GM23338 (cell line): ENCODE measurements at regions not wholly inside any gene's neighbourhood (a gene's known extent, or its start where the extent isn't known, plus 50 kb on each side); places are given as distances from the start of the nearest gene placed in this dataset.

ENCODE experiments used
- ATAC-seq: fragments of 200-7000 bp; cut with Tn5 transposase; 3 replicates; pipeline ENCODE4 v1.9.1; 2020
- DNase-seq: peaks from one replicate; pipeline ENCODE4 v3.0.0-alpha.2; 2015; ENCODE audit warnings: low spot score
- H2AFZ ChIP-seq: fragments of 200-600 bp; sonication (generic); 2 replicates; pipeline ENCODE4 v1.8.0; 2016; ENCODE audit warnings: antibody characterized with exemption, mild to moderate bottlenecking, moderate library complexity
- H3F3A ChIP-seq: fragments of 200-600 bp; sonication (generic); replicated peaks from 2 replicates; pipeline ENCODE4 v1.8.0; 2017; ENCODE audit warnings: antibody characterized with exemption, mixed run types, low read depth
- H3K27ac ChIP-seq: fragments of 200-600 bp; sonication (generic); 2 replicates; pipeline ENCODE4 v1.6.1; 2016; ENCODE audit warnings: low read depth
- H3K27me3 ChIP-seq: fragments of 200-600 bp; sonication (generic); 2 replicates; pipeline ENCODE4 v1.8.0; 2016; ENCODE audit warnings: mild to moderate bottlenecking, mixed run types, moderate library complexity; ENCODE audit not compliant: insufficient read depth
- H3K36me3 ChIP-seq: fragments of 200-600 bp; sonication (generic); 2 replicates; pipeline ENCODE4 v1.8.0; 2016; ENCODE audit warnings: mild to moderate bottlenecking; ENCODE audit not compliant: insufficient read depth
- H3K4me1 ChIP-seq: fragments of 200-600 bp; sonication (generic); 2 replicates; pipeline ENCODE4 v1.8.0; 2016; ENCODE audit warnings: mild to moderate bottlenecking, moderate library complexity; ENCODE audit not compliant: insufficient read depth
- H3K4me2 ChIP-seq: fragments of 200-600 bp; sonication (generic); 2 replicates; pipeline ENCODE4 v1.7.1; 2017; ENCODE audit warnings: mixed run types
- H3K4me3 ChIP-seq: fragments of 200-600 bp; sonication (generic); 2 replicates; pipeline ENCODE4 v1.6.1; 2016; ENCODE audit warnings: mixed run types
- H3K79me2 ChIP-seq: fragments of 200-600 bp; sonication (generic); replicated peaks from 2 replicates; pipeline ENCODE4 v1.8.0; 2017; ENCODE audit warnings: mild to moderate bottlenecking; ENCODE audit not compliant: insufficient read depth
- H3K9me2 ChIP-seq: fragments of 200-600 bp; sonication (generic); 2 replicates; pipeline ENCODE4 v1.8.0; 2017; ENCODE audit not compliant: insufficient read depth
- H4K20me1 ChIP-seq: fragments of 200-600 bp; sonication (generic); replicated peaks from 2 replicates; pipeline ENCODE4 v1.8.0; 2017; ENCODE audit warnings: mild to moderate bottlenecking; ENCODE audit not compliant: insufficient read depth
- H3K27ac Mint-ChIP-seq: 2 replicates; pipeline ENCODE4 v1.8.0; 2020; ENCODE audit warnings: inconsistent platforms, mild to moderate bottlenecking, moderate library complexity, mixed read lengths
- H3K27me3 Mint-ChIP-seq: 3 replicates; pipeline ENCODE4 v1.8.0; 2022; ENCODE audit warnings: low read depth, mild to moderate bottlenecking, moderate library complexity, mixed read lengths, inconsistent platforms; ENCODE audit not compliant: insufficient read depth, poor library complexity
- H3K36me3 Mint-ChIP-seq: 3 replicates; pipeline ENCODE4 v1.8.0; 2021; ENCODE audit warnings: low read depth, mild to moderate bottlenecking, inconsistent platforms, moderate library complexity, mixed read lengths
- H3K4me1 Mint-ChIP-seq: 3 replicates; pipeline ENCODE4 v1.8.0; 2020; ENCODE audit warnings: mild to moderate bottlenecking, inconsistent platforms, mixed read lengths
- H3K4me3 Mint-ChIP-seq: 3 replicates; pipeline ENCODE4 v1.8.0; 2021; ENCODE audit warnings: moderate library complexity, mild to moderate bottlenecking, inconsistent platforms, mixed read lengths
- H3K9me3 Mint-ChIP-seq: 3 replicates; pipeline ENCODE4 v1.8.0; 2020; ENCODE audit warnings: moderate library complexity, mild to moderate bottlenecking, inconsistent platforms, mixed read lengths
- CREB1 ChIP-seq: fragments of 250-450 bp; sonication (Bioruptor Pico); IDR thresholded peaks from 2 replicates; pipeline ENCODE4 v1.5.0; 2020; ENCODE audit warnings: low read depth, mild to moderate bottlenecking, moderate library complexity
- ETS1 ChIP-seq: IDR thresholded peaks from 2 replicates; pipeline ENCODE4 v1.6.1; 2016; ENCODE audit warnings: antibody characterized with exemption
- POLR2AphosphoS5 ChIP-seq: IDR thresholded peaks from 2 replicates; pipeline ENCODE4 v1.6.1; 2016; ENCODE audit warnings: antibody characterized with exemption, low read depth
- ZNF114 ChIP-seq: fragments of 250-450 bp; sonication (Bioruptor Pico); IDR thresholded peaks from 2 replicates; pipeline ENCODE4 v1.5.0; 2020; ENCODE audit warnings: mild to moderate bottlenecking, moderate library complexity
- ZNF462 ChIP-seq: fragments of 250-450 bp; sonication (Bioruptor Pico); IDR thresholded peaks from 2 replicates; pipeline ENCODE4 v1.5.0; 2020; ENCODE audit warnings: mild to moderate bottlenecking, moderate library complexity
- TF ChIP-seq, protein P1 (sequence below), 2 experiments: fragments of 200-600 bp in 1 of 2; sonication (generic) in 1 of 2; conservative IDR thresholded peaks; 2 replicates each; pipeline versions ENCODE4 v1.5.1 to v1.6.1; 2016 to 2017; ENCODE audit warnings: antibody characterized with exemption in 2 of 2, low read depth in 2 of 2, mild to moderate bottlenecking in 2 of 2, moderate library complexity in 1 of 2

GRCh38 chr5:23105021-23105420 lies 251.9 kb upstream of the CDH12 start:
- TF ChIP-seq ZNF114 (CRISPR knock-in tag) (no peak), POLR2AphosphoS5 (no peak), ETS1 (no peak), CREB1 (CRISPR knock-in tag) (no peak), ZNF462 (CRISPR knock-in tag) (no peak)
- TF ChIP-seq, protein P1, sequence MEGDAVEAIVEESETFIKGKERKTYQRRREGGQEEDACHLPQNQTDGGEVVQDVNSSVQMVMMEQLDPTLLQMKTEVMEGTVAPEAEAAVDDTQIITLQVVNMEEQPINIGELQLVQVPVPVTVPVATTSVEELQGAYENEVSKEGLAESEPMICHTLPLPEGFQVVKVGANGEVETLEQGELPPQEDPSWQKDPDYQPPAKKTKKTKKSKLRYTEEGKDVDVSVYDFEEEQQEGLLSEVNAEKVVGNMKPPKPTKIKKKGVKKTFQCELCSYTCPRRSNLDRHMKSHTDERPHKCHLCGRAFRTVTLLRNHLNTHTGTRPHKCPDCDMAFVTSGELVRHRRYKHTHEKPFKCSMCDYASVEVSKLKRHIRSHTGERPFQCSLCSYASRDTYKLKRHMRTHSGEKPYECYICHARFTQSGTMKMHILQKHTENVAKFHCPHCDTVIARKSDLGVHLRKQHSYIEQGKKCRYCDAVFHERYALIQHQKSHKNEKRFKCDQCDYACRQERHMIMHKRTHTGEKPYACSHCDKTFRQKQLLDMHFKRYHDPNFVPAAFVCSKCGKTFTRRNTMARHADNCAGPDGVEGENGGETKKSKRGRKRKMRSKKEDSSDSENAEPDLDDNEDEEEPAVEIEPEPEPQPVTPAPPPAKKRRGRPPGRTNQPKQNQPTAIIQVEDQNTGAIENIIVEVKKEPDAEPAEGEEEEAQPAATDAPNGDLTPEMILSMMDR (conservative IDR thresholded peaks at IDR 0.05; ENCODE audit: low read depth in 2 of 2) = no peak
- no peak overlapping the region for H3K27ac Mint-ChIP-seq
- ATAC-seq = no peak

More at GRCh38 chr5:23105021-23105420, 251.9 kb upstream of the CDH12 start:
- no peak overlapping the region for H2AFZ ChIP-seq
- H4K20me1 ChIP-seq = no peaks in the 10 kb centered on the region
- H3K9me2 ChIP-seq = peaks cover 17% of the 10 kb centered on the region
- no peaks in the 10 kb centered on the region for H3K27me3 ChIP-seq
- H3K4me1 ChIP-seq = no peaks in the 10 kb centered on the region
- Mint-ChIP-seq H3K9me3 (peaks cover 9% of the 10 kb centered on the region; the same call in 2 of the 3 replicates), H3K36me3 (no peaks in the 10 kb centered on the region), H3K4me1 (no peaks in the 10 kb centered on the region; the same call in 2 of the 3 replicates), H3K27me3 (peaks cover 2% of the 10 kb centered on the region), H3K4me3 (no peak overlapping the region)
- H3K36me3 ChIP-seq = no peaks in the 10 kb centered on the region
- no peak overlapping the region for H3K4me3 ChIP-seq
- no peak overlapping the region for H3K4me2 ChIP-seq
- no peak for DNase-seq
- no peak overlapping the region for H3K27ac ChIP-seq
- H3F3A ChIP-seq = no peaks in the 10 kb centered on the region
- H3K79me2 ChIP-seq = no peaks in the 10 kb centered on the region
